Neural cell (in vitro differentiated cells): ENCODE measurements at regions not wholly inside any gene's neighbourhood (a gene's known extent, or its start where the extent isn't known, plus 50 kb on each side); places are given as distances from the start of the nearest gene placed in this dataset.

Experiments used
- H2AFZ ChIP-seq: fragments of 200-600, 300-800 bp; sonication (generic), shearing (Covaris generic); 2 replicates; pipeline ENCODE4 v1.6.0; 2014; ENCODE audit warnings: low read depth, mild to moderate bottlenecking, antibody characterized with exemption, low read length, moderate library complexity
- H3F3A ChIP-seq: fragments of 200-600 bp; shearing (Covaris generic); 2 replicates; pipeline ENCODE4 v1.6.1; 2016; ENCODE audit warnings: mild to moderate bottlenecking, moderate library complexity, mixed read lengths, antibody characterized with exemption, low read length; ENCODE audit not compliant: insufficient read depth, poor library complexity, severe bottlenecking
- H3K27ac ChIP-seq: fragments of 200-600, 300-800 bp; sonication (generic), shearing (Covaris generic); 2 replicates; pipeline ENCODE4 v1.5.1; 2014; ENCODE audit warnings: mild to moderate bottlenecking, low read length, moderate library complexity
- H3K27me3 ChIP-seq: fragments of 300-800, 200-600 bp; sonication (generic), shearing (Covaris generic); 2 replicates; pipeline ENCODE4 v1.6.0; 2014; ENCODE audit warnings: mild to moderate bottlenecking, low read depth, low read length, moderate library complexity; ENCODE audit not compliant: insufficient read depth
- H3K36me3 ChIP-seq: fragments of 300-800, 200-600 bp; sonication (generic), shearing (Covaris generic); 2 replicates; pipeline ENCODE4 v1.5.1; 2014; ENCODE audit warnings: mild to moderate bottlenecking, antibody characterized with exemption, low read length, moderate library complexity; ENCODE audit not compliant: insufficient read depth
- H3K4me2 ChIP-seq: fragments of 300-800, 200-600 bp; sonication (generic), shearing (Covaris generic); 2 replicates; pipeline ENCODE4 v1.6.0; 2014; ENCODE audit warnings: mild to moderate bottlenecking, low read length
- H3K4me3 ChIP-seq: fragments of 300-800, 200-600 bp; sonication (generic), shearing (Covaris generic); 2 replicates; pipeline ENCODE4 v1.5.1; 2014; ENCODE audit warnings: mild to moderate bottlenecking, low read length, moderate library complexity
- H3K79me2 ChIP-seq: fragments of 200-600 bp; shearing (Covaris generic); replicated peaks from 2 replicates; pipeline ENCODE4 v1.6.0; 2014; ENCODE audit warnings: mild to moderate bottlenecking, low read length, moderate library complexity; ENCODE audit not compliant: insufficient read depth
- H3K9ac ChIP-seq: fragments of 300-800, 200-600 bp; sonication (generic), shearing (Covaris generic); 2 replicates; pipeline ENCODE4 v1.6.1; 2016; ENCODE audit warnings: mild to moderate bottlenecking, low read length, mixed read lengths
- H3K9me2 ChIP-seq: fragments of 200-600 bp; shearing (Covaris generic); 2 replicates; pipeline ENCODE4 v1.6.1; 2016; ENCODE audit warnings: mild to moderate bottlenecking, low read length, mixed read lengths; ENCODE audit not compliant: insufficient read depth
- H3K9me3 ChIP-seq: fragments of 200-600, 300-800 bp; sonication (generic), shearing (Covaris generic); 2 replicates; pipeline ENCODE4 v1.6.1; 2016; ENCODE audit warnings: mild to moderate bottlenecking, mixed run types, low read length, moderate library complexity, mixed read lengths
- H4K20me1 ChIP-seq: fragments of 200-600 bp; shearing (Covaris generic); 2 replicates; pipeline ENCODE4 v1.6.1; 2016; ENCODE audit warnings: mild to moderate bottlenecking, mixed run types; ENCODE audit not compliant: insufficient read depth
- CTCF ChIP-seq: fragments of 450-650 bp; IDR thresholded peaks from 2 replicates; pipeline ENCODE4 v1.5.1; 2014; ENCODE audit warnings: antibody characterized with exemption, mild to moderate bottlenecking, moderate library complexity; ENCODE audit not compliant: poor library complexity, severe bottlenecking
- EP300 ChIP-seq: fragments of 450-650 bp; conservative IDR thresholded peaks from 2 replicates; pipeline ENCODE4 v1.6.1; 2014; ENCODE audit warnings: antibody characterized with exemption, mild to moderate bottlenecking, moderate library complexity; ENCODE audit not compliant: poor library complexity, severe bottlenecking
- EZH2 ChIP-seq: fragments of 200-600, 300-800 bp; shearing (Covaris generic), sonication (generic); IDR thresholded peaks from 2 replicates; pipeline ENCODE4 v1.6.1; 2014; ENCODE audit warnings: antibody characterized with exemption, low read length, borderline replicate concordance, mild to moderate bottlenecking; ENCODE audit not compliant: insufficient read depth, poor library complexity, severe bottlenecking
- MXI1 ChIP-seq: fragments of 450-650 bp; conservative IDR thresholded peaks from 2 replicates; pipeline ENCODE4 v1.6.1; 2014; ENCODE audit warnings: antibody characterized with exemption, mild to moderate bottlenecking; ENCODE audit not compliant: poor library complexity, severe bottlenecking
- POLR2AphosphoS5 ChIP-seq: IDR thresholded peaks from 2 replicates; pipeline ENCODE4 v1.6.1; 2012
- RAD21 ChIP-seq: fragments of 450-650 bp; conservative IDR thresholded peaks from 2 replicates; pipeline ENCODE4 v1.6.1; 2014; ENCODE audit warnings: antibody characterized with exemption, mild to moderate bottlenecking, moderate library complexity
- REST ChIP-seq: IDR thresholded peaks from 2 replicates; pipeline ENCODE4 v1.6.1; 2012; ENCODE audit warnings: borderline replicate concordance
- SMC3 ChIP-seq: fragments of 450-650 bp; conservative IDR thresholded peaks from 2 replicates; pipeline ENCODE4 v1.6.1; 2014; ENCODE audit warnings: antibody characterized with exemption, mild to moderate bottlenecking, moderate library complexity; ENCODE audit not compliant: poor library complexity
- TAF1 ChIP-seq: IDR thresholded peaks from 2 replicates; pipeline ENCODE4 v1.6.1; 2012; ENCODE audit warnings: low read depth

GRCh38 chr22:49322861-49323622, 504.6 kb downstream of the BRD1 start:
- Histone ChIP-seq H3K36me3 (no peaks in the 10 kb centered on the region), H3K9me3 (peaks cover 5% of the 10 kb centered on the region), H3K27ac (no peak overlapping the region), H3K4me2 (no peak overlapping the region), H3K9ac (no peak overlapping the region), H2AFZ (no peak overlapping the region), H3K79me2 (no peaks in the 10 kb centered on the region), H3K27me3 (no peaks in the 10 kb centered on the region), H3F3A (no peaks in the 10 kb centered on the region), H4K20me1 (no peaks in the 10 kb centered on the region), H3K9me2 (no peaks in the 10 kb centered on the region), H3K4me3 (no peak overlapping the region)
- no peak for TF ChIP-seq EP300
- TF ChIP-seq POLR2AphosphoS5: no peak
- no peak for TF ChIP-seq EZH2
- no peak for TF ChIP-seq SMC3

GRCh38 chr22:49322231-49322630, 505.4 kb downstream of the BRD1 start:
- H3F3A ChIP-seq: no peaks in the 10 kb centered on the region
- H3K9me3 ChIP-seq: peaks cover 5% of the 10 kb centered on the region
- no peaks in the 10 kb centered on the region for H3K36me3 ChIP-seq
- TF ChIP-seq TAF1: no peak
- no peak for TF ChIP-seq RAD21
- TF ChIP-seq EP300: no peak
- no peak for TF ChIP-seq POLR2AphosphoS5
- TF ChIP-seq MXI1: no peak
- no peak for TF ChIP-seq EZH2
- TF ChIP-seq CTCF: no peak
- TF ChIP-seq SMC3: no peak
- no peak for TF ChIP-seq REST
- no peak overlapping the region for H3K4me3 ChIP-seq
- no peaks in the 10 kb centered on the region for H3K9me2 ChIP-seq
- H2AFZ ChIP-seq: no peak overlapping the region
- H3K9ac ChIP-seq: no peak overlapping the region
- H3K4me2 ChIP-seq: no peak overlapping the region
- H3K79me2 ChIP-seq: no peaks in the 10 kb centered on the region
- H3K27me3 ChIP-seq: no peaks in the 10 kb centered on the region
- no peak overlapping the region for H3K27ac ChIP-seq
- H4K20me1 ChIP-seq: no peaks in the 10 kb centered on the region
